A204.1 (cell line): ENCODE measurements at regions not wholly inside any gene's neighbourhood (a gene's known extent, or its start where the extent isn't known, plus 50 kb on each side); places are given as distances from the start of the nearest gene placed in this dataset.
"Not testable (repeated sequence)": the region's sequence is repeated elsewhere in the genome, so short reads cannot be mapped to it uniquely, and the experiment has no call there.

ENCODE experiments used
- FAIRE-seq: peaks from 2 replicates; lab custom pipeline; 2012; peaks lifted over from hg19 to GRCh38; lab: Jason Lieb, UNC

GRCh38 chr2:217366266-217366895 is 506.5 kb upstream of the TNP1 start:
- no peak for FAIRE-seq

DNA sequence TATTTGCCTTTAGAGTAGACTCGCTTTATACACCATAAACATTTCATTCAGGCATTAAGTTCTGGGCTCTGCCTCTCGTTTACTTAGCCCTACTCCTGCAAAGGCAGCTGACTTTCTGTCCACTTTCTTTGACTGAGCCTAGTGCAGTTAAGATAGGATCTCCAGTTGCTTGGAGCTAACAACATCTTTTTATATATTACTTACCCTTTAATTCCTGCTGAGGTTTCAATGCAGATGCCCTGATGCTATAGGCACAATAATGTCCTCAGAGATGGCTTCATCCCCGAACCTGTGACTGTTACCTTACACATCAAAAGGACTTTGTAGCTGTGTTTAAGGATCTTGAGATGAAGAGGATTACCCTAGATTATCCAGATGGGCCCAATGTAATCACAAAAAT is 505.8 kb upstream of the TNP1 start:
- no peak for FAIRE-seq

- FAIRE-seq = no peak
These were observed 504.4 kb upstream of the TNP1 start for GRCh38 chr2:217364224-217364623.

DNA sequence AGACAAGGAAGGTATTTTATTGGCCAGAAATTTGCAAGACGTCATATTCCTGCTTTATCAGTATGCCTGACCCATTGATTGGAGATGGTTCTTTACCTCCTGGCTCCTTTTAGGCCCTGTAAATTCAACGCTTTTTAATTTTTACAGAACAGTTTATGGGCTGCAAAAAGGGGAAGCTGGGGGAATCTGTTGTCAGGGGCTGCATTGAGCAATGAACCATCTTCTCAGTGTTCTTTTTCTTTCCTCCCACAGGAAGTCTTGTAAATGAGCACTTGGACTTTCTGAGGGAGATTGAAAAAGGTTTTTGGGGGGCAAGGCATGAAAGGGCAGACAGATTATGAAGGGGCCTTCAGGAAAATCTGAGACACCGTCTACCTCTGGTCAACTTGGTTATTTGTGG is 503.6 kb upstream of the TNP1 start:
- FAIRE-seq = no peak

GRCh38 chr2:217362710-217363109 is 502.8 kb upstream of the TNP1 start:
- FAIRE-seq = no peak

DNA sequence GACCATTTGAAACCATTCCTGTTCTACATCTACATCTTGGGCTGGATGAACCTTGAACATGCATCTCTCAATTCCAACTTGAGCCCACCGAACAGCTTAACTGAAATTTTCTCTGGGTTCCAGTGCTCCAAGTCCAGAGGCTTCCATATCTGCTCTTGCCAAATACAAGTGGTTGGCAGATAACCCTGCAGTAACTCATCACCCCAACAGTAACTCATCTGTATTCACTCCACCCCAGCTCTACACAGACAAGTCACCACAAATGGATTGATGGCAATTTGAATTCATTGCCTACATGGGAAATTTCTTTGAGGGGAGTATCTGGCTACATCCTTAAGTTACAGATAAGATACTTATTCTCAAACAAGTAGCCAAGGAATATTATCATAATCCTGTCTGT is 502.4 kb upstream of the TNP1 start:
- no peak for FAIRE-seq

- no peak for FAIRE-seq
These were observed 501.6 kb upstream of the TNP1 start for GRCh38 chr2:217361483-217361880.

- no peak for FAIRE-seq
These were observed 501.1 kb upstream of the TNP1 start for GRCh38 chr2:217360781-217361482.

DNA sequence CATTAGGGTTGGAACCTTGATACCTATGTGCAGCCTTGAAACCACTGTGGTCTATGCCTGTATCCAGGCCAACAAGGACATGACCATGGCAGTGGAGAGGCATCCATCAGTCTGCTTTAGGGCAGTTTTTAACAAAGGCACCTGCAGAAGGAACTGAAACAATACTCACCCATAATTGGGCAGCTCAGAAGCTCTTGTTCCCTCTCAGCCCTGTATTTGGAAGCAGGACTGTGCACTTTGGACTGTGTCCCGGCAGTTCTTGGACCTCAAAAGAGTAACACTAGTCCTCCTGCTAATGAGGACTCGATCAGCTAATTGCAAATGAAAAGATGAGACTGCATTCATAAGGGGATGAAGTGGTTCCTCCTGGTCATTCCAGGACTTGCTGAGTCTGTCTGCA is 500.2 kb upstream of the TNP1 start:
- FAIRE-seq = no peak

- FAIRE-seq = no peak
These were observed 498.2 kb upstream of the TNP1 start for GRCh38 chr2:217357886-217358620.

DNA sequence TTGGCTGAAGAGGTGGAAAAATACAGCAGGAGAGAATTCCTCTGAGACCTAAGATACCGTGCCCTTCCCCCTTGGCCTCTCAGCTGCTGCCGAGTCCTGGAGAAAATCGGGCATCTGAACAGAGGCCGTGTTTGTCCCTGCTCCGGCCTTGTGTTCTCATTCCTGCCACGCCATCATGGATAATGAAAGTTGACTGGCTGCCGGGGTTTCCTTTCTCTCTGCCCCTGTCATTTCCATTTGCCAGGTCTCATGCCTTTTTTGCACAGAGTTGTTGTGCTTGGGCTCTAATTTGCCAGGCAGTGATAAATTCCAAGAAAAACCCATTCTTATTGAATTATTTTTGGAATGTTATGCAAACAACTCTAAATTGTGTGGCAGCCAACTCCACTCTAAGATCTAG is 496.9 kb upstream of the TNP1 start:
- FAIRE-seq = no peak

DNA sequence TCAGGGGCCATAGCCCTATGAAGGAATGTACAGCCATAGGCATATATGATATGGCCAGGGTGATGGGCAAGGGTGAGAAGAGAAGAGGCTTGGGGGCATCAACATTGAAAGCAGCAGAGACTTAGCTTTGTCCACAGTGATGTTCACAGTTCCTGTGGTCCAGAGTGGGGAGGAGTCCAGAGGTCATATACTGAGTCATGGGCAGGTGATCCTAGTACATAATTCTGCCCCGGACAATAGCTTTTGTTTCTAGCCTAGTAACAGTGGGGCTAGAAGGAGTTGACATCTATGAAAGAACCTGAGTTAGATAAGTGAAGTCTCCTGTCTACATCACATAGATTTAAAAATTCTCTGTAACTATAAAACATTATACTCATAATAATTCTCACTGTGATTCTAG is 496.3 kb upstream of the TNP1 start:
- FAIRE-seq = no peak

DNA sequence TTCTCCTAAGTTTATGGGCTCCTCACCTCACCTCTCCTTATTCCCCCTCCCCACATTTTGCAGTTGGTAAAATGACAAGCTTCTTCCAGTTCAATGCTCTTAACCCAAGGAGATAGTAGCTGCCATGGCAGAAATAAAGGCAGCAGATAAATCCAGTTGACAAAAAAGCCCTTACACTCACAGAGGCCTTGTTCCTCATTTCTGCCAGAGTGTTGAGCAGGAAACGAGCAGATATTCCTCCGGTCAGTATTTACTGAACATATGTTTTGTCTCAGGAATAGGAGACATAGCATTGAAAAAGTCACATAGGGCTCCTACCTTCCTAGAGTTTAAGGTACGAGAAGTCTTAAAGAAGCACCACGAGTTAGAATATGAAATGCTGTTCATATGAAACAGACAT is 493.7 kb upstream of the TNP1 start:
- no peak for FAIRE-seq

DNA sequence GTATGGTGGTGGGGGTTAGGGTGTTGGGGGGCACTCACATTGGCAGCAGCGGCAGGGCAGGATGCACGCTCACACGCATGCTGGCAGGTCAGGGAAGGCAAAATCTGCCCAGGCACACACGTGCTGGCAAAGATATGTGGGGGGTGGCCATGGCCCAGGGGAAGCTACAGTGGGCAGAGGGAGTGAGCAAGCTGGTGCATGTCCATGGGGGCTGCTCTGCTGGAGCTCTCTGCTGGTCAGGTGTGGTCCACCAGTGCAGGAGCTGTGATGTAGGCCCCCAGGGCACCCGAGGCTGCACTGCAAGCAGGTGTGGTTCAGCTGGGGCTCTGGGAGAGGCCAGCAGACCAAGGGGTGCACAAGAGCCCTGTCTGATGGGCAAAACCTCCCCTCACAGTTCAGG is 491.5 kb upstream of the TNP1 start:
- no peak for FAIRE-seq

- FAIRE-seq = no peak
These were observed 489.4 kb upstream of the TNP1 start for GRCh38 chr2:217349251-217349650.

GRCh38 chr2:217347630-217348029 is 487.8 kb upstream of the TNP1 start:
- not testable (repeated sequence) for FAIRE-seq

- not testable (repeated sequence) for FAIRE-seq
These were observed 486.2 kb upstream of the TNP1 start for GRCh38 chr2:217346043-217346442.

- FAIRE-seq = no peak
These were observed 481.0 kb upstream of the TNP1 start for GRCh38 chr2:217340899-217341298.

DNA sequence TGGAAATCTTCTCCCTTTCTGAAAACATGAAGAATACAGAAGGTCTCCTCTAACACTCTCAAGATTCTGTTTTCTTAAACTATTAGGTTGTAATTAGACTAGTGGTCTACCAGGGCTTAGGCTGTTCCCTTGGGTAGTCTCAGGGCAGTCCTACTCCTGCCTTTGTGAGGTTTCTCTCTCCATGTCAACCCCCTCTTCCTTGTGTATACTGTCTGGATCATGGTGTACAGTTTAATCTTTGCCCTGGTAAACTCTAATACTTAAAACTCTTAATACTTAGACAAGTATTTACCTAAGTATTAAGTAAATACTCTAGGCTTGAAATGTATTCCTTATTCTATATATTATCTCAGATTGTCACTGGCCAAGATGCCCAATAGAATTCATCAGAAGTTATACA is 480.3 kb upstream of the TNP1 start:
- FAIRE-seq = no peak

DNA sequence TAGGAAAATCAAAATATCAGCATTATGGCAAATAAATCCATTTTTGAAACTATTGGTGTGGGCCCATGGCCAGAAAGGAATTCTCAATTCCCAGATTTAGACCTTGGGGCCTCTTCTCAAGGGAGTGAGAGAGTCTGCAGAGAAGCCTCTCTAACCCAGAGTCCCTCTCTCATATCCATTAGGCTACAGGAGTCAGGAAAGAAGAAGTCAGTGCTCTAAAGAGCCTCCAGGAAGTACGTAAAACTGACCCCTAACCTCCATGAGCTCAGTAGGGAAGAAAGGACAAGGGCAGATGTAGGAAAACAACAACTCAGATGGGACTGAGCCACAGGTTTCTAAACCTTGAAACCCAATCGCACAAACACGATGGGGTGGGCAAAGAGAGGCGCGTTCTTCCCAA is 479.9 kb upstream of the TNP1 start:
- FAIRE-seq = no peak

GRCh38 chr2:217338306-217338916 is 478.5 kb upstream of the TNP1 start:
- FAIRE-seq = no peak

DNA sequence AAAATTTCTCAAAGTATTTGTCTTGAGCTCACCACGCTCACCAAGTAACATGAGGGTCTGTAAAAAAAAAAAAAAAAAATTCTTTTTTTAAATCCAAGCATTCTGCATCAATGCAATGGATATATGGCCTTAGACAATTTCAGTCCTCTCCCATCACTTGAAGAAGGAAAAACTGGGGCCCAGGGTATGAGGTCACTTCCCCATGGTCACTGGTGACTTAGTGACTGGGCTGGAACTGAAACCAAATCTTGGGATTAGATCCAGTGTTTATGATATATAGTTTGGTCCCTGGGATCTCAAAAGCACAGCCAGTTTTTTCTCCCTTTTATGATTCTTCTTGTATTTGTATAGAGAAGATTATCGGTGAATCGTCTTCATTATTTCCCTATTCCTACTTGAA is 477.9 kb upstream of the TNP1 start:
- FAIRE-seq = no peak

DNA sequence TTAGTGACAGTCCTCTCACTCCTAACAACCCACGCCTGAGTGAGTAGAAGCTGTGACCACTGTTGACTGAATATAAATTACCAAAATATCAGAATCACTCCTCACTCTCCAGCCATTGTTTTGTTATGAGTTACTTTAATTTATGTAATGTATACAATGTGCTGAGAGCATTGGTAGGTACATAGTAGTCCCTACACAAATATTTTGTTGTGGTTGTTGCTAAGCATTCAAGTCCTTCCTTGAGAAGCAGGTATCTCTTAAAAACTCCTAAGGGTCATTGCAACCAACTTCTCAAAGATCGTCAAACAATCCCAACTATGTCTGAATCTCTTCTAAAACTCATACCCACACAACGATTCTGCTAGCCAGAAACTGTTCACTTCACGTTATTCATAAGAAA is 476.8 kb upstream of the TNP1 start:
- FAIRE-seq = no peak
